OCI-LY1 (cell line): ENCODE measurements at regions not wholly inside any gene's neighbourhood (a gene's known extent, or its start where the extent isn't known, plus 50 kb on each side); places are given as distances from the start of the nearest gene placed in this dataset.

Experiments
- CTCF ChIP-seq: fragments of 200-600 bp; sonication (generic), shearing (Covaris generic); IDR thresholded peaks from 2 replicates; pipeline ENCODE4 v1.5.1; 2017; ENCODE audit warnings: mild to moderate bottlenecking, antibody characterized with exemption, low read length, moderate library complexity, mixed read lengths
- EZH2 ChIP-seq: fragments of 200-600 bp; sonication (generic), shearing (Covaris generic); IDR thresholded peaks from 2 replicates; pipeline ENCODE4 v1.8.0; 2017; ENCODE audit warnings: borderline replicate concordance, mixed run types, mild to moderate bottlenecking, antibody characterized with exemption, low read length, moderate library complexity, mixed read lengths

- TF ChIP-seq CTCF (no peak), EZH2 (no peak)
Measured at GRCh38 chr16:86447228-86447627, 63.1 kb upstream of the FOXF1 start.
